HG03045 (cell line): ENCODE measurements at regions not wholly inside any gene's neighbourhood (a gene's known extent, or its start where the extent isn't known, plus 50 kb on each side); places are given as distances from the start of the nearest gene placed in this dataset.
"Not testable (repeated sequence)": the region's sequence is repeated elsewhere in the genome, so short reads cannot be mapped to it uniquely, and the experiment has no call there.

Experiments used
- ATAC-seq: cut with Tn5 transposase; IDR thresholded peaks from one replicate; pipeline ENCODE4 v1.9.1; 2021; ENCODE audit warnings: mild to moderate bottlenecking, moderate library complexity; ENCODE audit not compliant: unreplicated experiment

DNA sequence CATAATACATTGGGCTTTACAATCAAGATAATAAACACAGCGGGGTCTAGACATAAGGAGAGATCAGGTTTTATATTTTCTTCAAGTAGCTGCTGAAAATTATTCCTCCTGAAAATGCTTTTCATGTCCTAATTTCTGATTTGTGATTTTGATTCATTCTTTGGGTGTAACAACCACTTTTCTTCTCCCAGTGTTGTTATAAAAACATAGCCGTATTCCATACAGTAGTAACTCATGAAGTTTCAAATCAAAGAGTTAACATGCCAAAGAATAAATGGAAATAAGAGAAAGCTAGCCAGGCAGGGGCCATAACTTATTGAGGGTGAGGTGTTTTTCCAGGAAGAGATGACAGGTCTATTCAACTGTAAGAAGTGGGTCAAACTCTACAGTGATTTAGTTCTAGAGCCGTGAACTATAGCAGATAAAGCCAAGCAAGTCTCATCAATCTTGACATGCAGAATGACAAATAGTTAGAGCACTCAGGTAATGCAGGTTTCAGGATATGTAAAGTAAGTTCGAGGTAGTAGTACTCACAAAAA, 934.4 kb upstream of the SLITRK1 start:
- ATAC-seq: no peak

DNA sequence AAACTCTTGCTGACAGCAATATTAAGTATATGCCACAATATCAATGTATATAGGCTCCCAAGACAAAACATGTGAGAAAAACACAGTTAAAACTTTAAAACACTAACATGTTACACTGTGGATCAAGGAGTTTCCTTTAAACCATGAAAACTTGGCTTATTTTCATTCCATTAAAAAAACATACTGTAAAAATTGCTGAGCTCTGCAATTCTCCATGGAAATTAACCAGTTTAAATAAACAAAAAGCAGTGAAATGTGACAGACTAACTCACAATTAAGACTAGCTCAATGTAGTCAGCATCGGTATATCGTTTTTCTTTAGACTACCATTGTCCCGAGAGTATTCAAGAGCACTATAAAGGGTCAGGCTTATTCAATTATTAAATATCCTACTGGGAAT, 930.5 kb upstream of the SLITRK1 start:
- ATAC-seq: no peak

DNA sequence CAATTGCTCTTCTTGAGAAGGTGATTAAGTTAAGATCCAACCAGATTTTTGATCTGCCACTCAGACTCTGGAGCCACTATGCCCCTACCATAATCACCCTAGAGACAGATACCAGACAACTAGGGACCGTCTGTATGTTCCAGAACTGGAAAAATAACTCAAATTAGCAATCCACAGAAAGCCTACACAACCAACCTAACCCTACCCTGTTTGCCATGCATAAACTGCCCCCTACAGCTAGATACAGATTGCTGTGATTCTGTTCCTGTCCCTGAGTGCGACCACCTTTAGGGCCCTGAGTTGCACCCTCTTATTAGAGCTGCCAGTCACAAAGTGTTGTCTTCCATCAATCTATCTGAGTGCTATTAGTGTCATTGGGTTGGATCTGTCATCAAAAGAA, 929.8 kb upstream of the SLITRK1 start:
- ATAC-seq: no peak

DNA sequence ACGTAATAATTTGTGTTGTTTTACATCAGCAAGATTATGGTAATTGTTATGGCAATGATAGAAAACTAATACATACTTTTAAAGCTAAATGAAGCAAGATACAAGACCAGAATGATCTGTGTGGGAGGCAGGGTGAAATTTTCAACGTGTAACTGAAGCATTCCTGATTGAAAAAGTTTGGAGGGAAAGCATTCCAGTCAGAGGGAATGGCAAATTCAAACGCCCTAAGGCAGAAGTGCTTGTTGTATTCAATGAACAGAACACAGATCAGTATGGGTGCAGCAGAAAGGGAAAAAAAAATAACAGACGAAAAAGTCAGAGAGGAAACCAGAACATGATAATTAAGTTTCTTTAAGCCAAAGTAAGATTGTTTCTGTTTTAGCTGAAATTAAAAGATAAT, 928.5 kb upstream of the SLITRK1 start:
- ATAC-seq: no peak

DNA sequence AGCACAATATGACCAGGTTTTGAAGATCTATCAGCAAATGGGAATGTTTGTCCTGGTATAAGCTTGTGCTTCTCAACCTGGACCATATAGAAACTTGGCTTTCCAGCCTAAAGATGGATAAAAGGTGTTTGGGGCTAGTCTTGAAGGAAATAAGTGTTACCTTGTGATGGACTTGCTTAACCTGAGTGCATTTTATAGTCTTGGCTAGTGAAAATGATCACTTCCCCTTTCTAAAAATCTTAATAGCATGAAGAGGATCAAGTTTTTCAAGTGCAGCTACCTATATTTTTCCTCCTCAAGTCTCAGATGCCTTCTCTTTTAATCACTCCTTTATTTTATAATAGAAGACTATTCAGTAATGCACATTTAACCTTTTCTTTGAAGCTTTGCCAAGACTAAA, 919.8 kb upstream of the SLITRK1 start:
- ATAC-seq: no peak

DNA sequence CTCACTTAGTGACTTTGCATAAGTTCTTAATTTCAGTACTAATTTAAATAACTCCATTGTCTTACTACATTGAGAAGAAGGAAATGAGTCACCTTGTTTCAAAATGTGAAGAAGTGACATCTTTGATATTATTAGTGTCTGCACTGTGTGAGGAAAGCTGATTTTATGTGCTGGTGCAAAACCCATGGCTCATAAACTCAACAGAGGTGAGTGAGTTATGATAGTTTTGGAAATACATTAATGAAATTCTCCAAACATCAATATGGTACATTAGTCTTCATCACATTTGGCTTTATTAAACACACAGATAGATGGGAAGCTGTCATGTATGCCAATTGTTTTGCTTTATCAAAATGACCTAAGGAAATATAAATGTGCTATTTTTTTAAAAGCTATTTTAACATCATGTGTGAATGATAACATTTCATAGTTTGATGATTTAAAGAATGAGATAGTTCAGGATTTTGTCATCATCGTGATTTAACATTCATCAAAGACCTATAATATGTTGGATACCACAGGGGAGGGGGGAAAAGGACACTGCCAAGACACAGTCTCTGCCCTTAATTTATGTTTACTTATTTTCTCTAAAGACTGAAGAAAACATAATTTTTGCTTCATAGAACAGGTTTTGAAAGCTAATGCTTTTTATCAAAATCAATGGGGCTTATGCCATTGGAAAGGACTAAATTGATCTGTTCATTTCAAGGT, 902.3 kb upstream of the SLITRK1 start:
- no peak for ATAC-seq

DNA sequence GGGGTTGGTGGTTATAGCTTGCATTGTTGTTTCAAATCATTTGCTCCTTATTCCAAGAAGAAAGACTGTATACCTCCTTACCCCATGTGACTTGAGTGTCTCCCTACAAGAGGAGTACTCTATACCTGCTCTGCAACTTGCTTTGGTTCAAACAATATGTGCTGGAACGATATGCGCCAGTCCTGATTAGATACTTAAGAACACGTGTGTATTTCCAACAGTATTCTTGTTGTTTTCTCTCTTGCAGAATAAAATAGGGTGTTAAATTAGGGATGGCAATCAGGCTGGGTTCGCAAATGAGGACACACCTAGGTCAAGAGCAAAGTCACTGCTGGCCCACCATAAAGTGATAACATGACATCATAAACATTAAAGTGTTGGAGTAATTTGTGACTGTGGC, 895.0 kb upstream of the SLITRK1 start:
- no peak for ATAC-seq

DNA sequence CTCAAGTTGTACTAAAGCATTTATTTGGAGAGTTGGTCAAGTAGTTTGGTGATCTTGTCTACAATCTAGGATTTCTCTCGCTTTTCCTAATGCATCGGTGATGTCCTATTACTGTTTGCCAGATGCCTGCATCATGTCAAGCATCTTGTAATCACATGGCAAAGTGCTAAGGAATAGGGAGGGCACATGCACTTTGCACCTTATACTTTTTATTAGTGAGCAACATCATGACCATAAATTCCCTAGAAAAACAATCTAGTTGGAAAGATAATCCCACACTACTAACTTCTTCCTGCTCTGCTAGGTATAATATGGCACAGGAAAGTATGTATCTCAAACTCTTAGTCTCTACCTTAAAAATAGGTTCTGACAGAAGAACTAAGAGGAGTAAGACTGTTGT, 894.3 kb upstream of the SLITRK1 start:
- ATAC-seq: no peak

DNA sequence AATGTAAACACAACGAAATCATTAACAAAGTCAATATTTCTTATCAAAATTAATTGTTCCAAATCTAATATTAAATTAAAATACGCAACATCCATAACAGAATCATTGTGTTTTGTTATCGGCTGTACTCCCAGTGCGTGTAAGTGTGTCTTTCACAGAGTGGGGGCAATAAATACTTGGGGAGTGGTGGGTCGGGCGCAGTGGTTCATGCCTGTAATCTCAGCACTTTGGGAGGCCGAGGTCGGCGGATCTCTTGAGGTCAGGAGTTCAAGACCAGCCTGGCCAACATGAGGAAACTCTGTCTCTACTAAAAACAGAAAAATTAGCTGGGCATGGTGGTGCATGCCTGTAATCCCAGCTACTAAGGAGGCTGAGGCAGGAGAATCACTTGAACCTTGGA, 893.6 kb upstream of the SLITRK1 start:
- ATAC-seq: not testable (repeated sequence)

DNA sequence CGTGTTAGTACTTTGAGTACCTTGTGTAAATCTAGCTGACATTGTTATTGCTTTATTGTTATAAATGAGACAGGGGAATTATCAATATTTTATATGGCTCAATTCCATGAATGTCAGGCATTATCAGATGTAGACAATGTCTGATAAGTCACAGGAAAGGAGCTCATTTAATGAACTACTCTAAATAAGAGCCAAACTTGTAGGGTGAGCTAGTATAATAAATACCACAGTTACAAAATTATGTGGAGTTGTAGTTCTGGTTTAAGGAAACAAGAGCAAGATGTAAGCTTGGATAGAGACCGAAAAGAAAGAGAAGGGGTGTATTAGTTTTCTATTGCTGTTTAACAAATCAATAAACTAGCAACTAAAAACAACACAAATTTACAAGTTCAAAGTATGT, 891.8 kb upstream of the SLITRK1 start:
- no peak for ATAC-seq

DNA sequence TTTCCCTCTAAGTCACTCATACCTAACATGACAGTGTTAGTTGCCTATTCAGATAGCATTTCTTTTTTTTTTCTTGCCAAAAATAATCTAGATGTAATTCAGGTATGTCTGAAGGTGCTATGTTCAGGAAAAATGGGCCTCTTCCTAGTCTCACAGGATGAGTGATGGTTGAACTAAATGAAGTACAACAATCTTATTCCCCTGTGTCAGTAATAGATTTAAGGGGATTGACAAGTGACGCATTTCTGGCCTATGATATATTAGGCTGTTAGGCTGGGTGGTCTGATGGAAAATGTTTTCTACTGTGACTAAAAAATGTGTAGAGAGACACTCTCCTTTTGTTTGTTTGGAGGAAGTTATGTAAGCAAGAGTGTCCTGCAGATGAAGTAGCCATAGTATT, 878.7 kb upstream of the SLITRK1 start:
- ATAC-seq: no peak

DNA sequence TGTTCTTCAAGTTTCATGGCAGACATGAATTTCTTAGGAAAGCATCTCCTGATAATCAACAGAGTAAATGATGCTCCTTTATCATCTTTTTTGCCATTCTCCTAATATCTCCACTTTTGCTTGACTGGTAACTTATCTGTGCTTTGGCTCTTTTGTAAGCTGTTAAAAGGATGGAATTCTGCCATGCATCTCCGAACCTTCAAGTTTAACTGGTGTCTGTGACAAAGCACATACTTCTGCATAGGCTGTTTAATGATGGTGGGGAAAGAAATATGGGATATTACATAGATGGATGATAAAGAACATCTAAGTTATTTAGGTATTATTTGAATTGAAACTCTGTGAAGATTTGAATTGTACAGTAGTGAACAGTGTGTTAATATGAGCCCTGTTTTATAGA, 866.9 kb upstream of the SLITRK1 start:
- no peak for ATAC-seq

DNA sequence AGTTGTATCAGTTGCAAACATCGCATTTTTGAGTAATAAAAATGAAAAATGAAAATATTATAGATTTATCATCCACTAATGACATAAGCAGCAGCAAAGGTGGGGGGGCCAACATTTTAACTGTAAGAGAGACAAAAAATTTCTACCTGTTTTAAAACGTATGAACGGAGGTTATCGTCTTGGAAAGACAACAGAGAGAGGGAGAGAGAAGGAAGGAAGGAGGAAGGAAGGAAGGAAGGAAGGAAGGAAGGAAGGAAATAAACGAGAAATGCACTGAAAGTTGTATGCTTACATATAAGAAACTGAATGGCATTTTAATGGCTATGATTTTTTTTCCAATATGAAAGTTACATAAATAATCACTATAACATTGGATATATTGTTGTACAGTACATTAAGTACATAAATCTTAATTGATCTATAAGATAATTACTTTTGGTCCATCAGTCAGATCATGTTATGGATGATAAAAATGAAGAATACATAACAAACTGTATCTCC, 862.8 kb upstream of the SLITRK1 start:
- no peak for ATAC-seq

DNA sequence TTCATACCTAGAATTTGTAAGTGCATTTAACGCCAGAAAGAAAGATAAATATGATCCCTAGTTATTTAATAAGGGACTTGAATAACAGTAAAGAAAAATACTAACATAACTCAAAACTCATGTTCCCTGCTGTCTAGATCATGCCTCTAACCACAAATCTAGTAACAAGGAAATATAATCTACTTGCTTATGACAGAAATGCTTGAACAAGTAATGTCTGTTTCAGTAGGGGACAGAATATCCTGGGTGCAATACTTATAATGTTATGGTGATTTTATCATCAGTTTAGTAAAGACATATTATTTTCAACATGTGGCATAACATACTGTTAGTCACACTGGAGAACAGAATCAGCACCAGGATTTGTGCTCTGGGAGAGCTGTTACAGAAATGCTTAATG, 861.9 kb upstream of the SLITRK1 start:
- no peak for ATAC-seq

DNA sequence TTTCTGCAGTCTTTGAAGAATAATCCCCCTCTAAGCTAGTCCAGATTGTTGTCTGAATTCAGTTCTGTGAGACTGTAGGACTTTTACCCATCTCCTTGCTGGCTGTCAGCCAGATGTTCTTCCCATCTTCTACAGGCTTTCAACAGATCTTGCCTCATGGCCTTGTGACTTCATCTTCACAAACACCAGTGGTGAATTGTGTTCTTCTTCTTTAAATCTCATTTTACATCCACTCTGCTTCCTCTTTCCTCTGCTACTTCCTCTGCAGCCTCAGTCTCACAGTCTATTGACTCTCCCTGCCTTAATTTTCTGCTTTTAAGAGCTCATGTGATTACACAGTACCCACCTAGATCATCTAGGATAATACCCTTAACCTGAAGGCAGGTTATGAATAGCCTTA, 859.0 kb upstream of the SLITRK1 start:
- ATAC-seq: no peak

DNA sequence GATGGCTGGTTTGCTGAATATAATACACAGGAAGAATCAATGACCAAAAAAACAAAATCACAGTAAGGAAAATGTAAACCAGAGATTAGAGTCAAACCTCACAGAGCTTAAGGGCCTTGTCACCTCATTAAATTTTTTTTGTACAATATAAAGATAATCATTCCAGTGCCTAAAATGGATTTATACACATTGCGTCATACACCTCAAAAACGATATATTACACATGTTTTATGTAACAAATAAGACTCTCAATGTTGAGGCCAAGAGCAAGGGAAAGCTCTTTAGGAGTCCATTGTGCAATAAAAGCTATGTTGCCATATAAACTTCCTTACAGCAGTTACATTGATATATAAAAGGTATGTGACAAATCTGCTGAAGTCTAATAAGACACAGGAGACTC, 856.7 kb upstream of the SLITRK1 start:
- ATAC-seq: no peak

DNA sequence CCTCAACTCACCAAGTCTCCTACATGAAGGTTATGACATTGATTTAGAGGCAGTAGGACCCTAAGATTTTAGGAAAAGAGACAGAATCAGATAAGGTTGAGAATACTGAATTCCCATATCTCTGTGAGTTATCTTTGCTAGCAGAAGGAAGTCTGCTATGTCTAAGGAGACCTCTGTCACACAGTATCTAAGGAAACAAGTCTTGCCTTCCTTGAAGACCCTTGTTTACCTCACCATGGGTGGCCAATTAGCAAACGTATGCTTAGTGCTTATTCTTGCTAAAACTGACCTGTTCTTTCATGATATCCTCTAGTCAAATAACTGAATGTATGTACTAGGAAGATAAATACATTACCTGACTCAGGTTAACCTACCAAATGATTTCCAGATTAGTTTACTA, 855.4 kb upstream of the SLITRK1 start:
- ATAC-seq: no peak

DNA sequence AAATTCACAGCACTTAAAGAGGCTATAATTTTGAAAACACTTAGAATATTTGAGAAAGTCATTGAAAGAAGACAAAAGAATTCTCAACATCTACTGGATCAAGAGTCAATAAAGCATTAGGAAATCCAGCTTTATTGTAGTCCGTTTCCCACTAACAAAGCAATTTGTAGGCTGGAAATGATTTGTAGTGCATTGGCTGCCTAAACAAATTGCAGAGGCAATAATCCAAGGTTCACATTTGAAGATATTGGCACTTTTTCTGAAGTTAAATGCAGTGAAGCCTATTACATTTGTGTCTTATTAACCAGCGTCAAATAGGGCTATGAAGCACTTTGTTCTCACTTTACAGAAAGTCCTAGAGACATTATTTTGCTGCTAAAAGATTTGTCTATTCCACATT, 848.1 kb upstream of the SLITRK1 start:
- no peak for ATAC-seq

DNA sequence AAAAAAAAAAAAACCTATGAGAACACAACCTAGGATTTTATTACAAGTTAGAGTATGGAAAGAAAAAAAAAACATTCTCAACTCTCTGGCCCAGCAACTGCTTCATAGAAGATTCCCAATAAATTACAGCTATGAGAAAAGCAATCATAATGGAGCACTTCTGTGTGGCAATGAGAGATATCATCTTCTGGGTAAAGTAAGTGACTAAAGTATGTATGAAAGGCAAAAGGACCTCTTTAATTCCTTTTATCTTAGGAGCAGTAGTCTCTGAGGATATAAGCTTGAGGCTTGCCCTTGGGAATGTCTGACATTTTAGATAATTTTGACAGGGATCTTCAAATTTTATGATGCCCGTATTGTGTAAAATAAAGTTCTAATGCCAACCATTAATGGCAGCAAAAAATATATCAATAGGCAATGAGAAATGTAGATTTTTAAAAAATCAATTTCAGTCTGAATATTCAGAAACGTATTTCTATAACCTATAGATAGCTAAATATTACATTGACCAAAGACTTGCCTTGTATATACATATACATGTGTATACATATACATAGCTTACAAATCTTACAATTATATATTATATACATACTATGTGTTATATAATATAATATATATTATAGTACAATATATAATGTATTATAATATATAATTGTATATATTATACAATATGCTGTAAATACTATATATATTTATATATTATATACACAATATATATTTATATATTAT, 823.9 kb upstream of the SLITRK1 start:
- no peak for ATAC-seq

DNA sequence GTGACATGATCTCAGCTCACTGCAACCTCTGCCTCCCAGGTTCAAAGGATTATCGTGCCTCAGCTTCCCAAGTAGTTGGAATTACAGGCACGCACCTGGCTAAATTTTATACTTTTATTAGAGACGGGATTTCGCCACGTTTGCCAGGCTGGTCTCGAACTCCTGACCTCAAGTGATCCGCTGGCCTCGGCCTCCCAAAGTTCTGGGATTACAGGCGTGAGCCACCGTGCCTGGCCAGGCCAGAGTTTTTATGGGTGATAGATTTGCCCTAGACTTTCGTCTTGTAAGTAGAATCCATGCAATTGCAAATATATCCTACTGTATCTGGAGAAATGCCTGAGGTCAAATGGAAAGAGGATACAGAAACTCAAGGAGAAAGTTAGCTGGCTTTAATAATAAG, 819.9 kb upstream of the SLITRK1 start:
- ATAC-seq: no peak

DNA sequence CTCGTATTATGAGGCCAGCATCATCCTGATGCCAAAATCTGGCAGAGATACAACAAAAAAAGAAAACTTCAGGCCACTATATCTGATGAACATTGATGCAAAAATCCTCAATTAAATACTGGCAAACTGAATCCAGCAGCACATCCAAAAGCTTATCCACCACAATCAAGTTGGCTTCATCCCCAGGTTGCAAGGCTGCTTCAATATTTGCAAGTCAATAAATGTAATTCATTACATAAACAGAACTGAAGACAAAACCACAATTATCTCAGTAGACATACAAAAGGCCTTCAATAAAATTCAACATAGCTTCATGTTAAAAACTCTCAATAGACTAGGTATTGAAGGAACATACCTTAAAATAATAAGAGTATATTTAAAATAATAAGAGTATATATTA, 815.3 kb upstream of the SLITRK1 start:
- ATAC-seq: not testable (repeated sequence)

DNA sequence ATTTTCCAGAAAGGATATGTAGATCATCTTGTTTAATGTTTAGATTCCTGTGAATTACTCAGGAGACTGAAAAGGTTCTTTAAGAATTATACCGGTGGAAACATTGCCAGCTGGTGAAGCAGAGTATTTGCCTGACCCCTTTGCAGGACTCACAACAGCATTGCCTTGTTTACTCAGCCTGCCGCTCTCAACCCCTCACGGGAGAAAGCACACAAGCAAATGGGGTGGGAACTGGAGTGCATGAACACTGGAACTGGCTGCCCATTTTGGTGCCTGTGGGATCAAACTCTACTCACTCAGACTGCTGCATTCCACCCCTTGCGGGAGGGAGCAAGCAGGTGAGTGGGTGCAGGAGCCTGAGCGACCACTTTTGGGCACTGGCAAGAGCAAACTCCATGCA, 804.7 kb upstream of the SLITRK1 start:
- ATAC-seq: no peak
